Astrocyte (in vitro differentiated cells and primary cell): ENCODE measurements at regions not wholly inside any gene's neighbourhood (a gene's known extent, or its start where the extent isn't known, plus 50 kb on each side); places are given as distances from the start of the nearest gene placed in this dataset.

Source experiments
- CTCF ChIP-seq: IDR thresholded peaks from 2 replicates; pipeline ENCODE4 v1.5.1; 2011; ENCODE audit warnings: low read depth, mild to moderate bottlenecking, inconsistent platforms, low read length, moderate library complexity; ENCODE audit not compliant: insufficient read depth
- EZH2 ChIP-seq: IDR thresholded peaks from 2 replicates; pipeline ENCODE4 v1.6.1; 2012; ENCODE audit warnings: mild to moderate bottlenecking, low read length, inconsistent platforms; ENCODE audit not compliant: insufficient read depth

- no peak for TF ChIP-seq CTCF
- TF ChIP-seq EZH2, result no peak
These were observed 111.2 kb downstream of the RAP2B start for GRCh38 chr3:153273217-153273616.
